ENCODE measurements at regions not wholly inside any gene's neighbourhood (a gene's known extent, or its start where the extent isn't known, plus 50 kb on each side); places are given as distances from the start of the nearest gene placed in this dataset.
A peak's percentile ranks its signal among the peaks of the same experiment; 100 is the strongest.

DNA sequence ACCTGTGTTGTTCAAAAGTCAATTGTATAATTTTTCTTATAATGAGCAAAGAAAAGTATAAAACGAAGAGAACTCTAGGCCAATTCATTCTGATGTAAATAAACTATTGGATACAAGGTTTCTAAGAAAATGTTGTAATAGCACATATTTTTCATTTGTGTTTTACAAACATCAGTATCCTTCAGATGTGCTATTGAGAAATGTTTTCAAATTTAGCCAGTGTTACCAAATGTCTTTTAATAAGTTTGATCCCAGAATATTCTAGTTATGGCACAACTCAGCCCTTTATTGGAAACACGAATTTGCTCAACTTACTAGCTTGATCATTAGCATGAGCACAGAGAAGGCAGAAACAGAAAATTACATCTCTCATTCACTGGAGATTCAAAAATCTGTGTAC, 319.3 kb downstream of the IL15 start:
- no peak for DNase-seq
- Histone ChIP-seq H3K27me3 (replicated peaks in 2 of 5; ENCODE audit: control insufficient read depth in 4 of 5, insufficient read depth in 5 of 5, low read length in 4 of 5) (no peaks in the 10 kb centered on the region), H3K4me1 (ENCODE audit: control extremely low read depth in 1 of 4, control insufficient read depth in 4 of 4, insufficient read depth in 4 of 4, low read length in 3 of 4) (no peaks in the 10 kb centered on the region), H3K4me3 (ENCODE audit: control insufficient read depth in 1 of 7, extremely low read depth in 1 of 7, insufficient read depth in 4 of 7, low read depth in 2 of 7, low read length in 6 of 7) (no peak overlapping the region), H3K27ac (ENCODE audit: insufficient read depth in 1 of 2, low read depth in 1 of 2, low read length in 2 of 2, poor library complexity in 1 of 2, severe bottlenecking in 2 of 2) (no peak overlapping the region), H3K36me3 (ENCODE audit: control insufficient read depth in 4 of 4, insufficient read depth in 4 of 4, low read length in 3 of 4) (no peaks in the 10 kb centered on the region), H3K9me3 (ENCODE audit: control extremely low read depth in 1 of 5, control insufficient read depth in 4 of 5, insufficient read depth in 2 of 5, low read depth in 1 of 5, low read length in 4 of 5) (no peaks in the 10 kb centered on the region)
- CTCF ChIA-PET = no interaction called here
- POLR2A ChIA-PET = no interaction called here
- 80% methylated on average over 1 of the region's 2 CpGs for WGBS (ENCODE audit: insufficient coverage)

GRCh38 chr4:141957416-141957815, 321.0 kb downstream of the IL15 start:
- H3K9me3 ChIP-seq (ENCODE audit: control extremely low read depth in 1 of 5, control insufficient read depth in 4 of 5, insufficient read depth in 2 of 5, low read depth in 1 of 5, low read length in 4 of 5) = no peaks in the 10 kb centered on the region
- H3K27me3 ChIP-seq (replicated peaks in 2 of 5; ENCODE audit: control insufficient read depth in 4 of 5, insufficient read depth in 5 of 5, low read length in 4 of 5) = no peaks in the 10 kb centered on the region
- H3K4me1 ChIP-seq (ENCODE audit: control extremely low read depth in 1 of 4, control insufficient read depth in 4 of 4, insufficient read depth in 4 of 4, low read length in 3 of 4) = no peaks in the 10 kb centered on the region
- POLR2A ChIA-PET = interaction anchor here (0.7 kb wide), 1 partner anchor 41 kb away, joined by 3 read pairs; no protein-coding TSS in a partner anchor
- CTCF ChIA-PET = no interaction called here
- H3K4me3 ChIP-seq (ENCODE audit: control insufficient read depth in 1 of 7, extremely low read depth in 1 of 7, insufficient read depth in 4 of 7, low read depth in 2 of 7, low read length in 6 of 7) = no peak overlapping the region
- DNase-seq = no peak
- H3K36me3 ChIP-seq (ENCODE audit: control insufficient read depth in 4 of 4, insufficient read depth in 4 of 4, low read length in 3 of 4) = no peaks in the 10 kb centered on the region
- H3K27ac ChIP-seq (ENCODE audit: insufficient read depth in 1 of 2, low read depth in 1 of 2, low read length in 2 of 2, poor library complexity in 1 of 2, severe bottlenecking in 2 of 2) = no peak overlapping the region
- 80% methylated on average over 2 of the region's 4 CpGs for WGBS (ENCODE audit: insufficient coverage)

- POLR2A ChIA-PET = no interaction called here
- Histone ChIP-seq H3K27me3 (replicated peaks in 2 of 5; ENCODE audit: control insufficient read depth in 4 of 5, insufficient read depth in 5 of 5, low read length in 4 of 5) (no peaks in the 10 kb centered on the region), H3K9me3 (ENCODE audit: control extremely low read depth in 1 of 5, control insufficient read depth in 4 of 5, insufficient read depth in 2 of 5, low read depth in 1 of 5, low read length in 4 of 5) (peaks cover 0 to 6% (median 1%) of the 10 kb centered on the region in 5 experiments), H3K4me1 (ENCODE audit: control extremely low read depth in 1 of 4, control insufficient read depth in 4 of 4, insufficient read depth in 4 of 4, low read length in 3 of 4) (no peaks in the 10 kb centered on the region), H3K36me3 (ENCODE audit: control insufficient read depth in 4 of 4, insufficient read depth in 4 of 4, low read length in 3 of 4) (no peaks in the 10 kb centered on the region), H3K27ac (ENCODE audit: insufficient read depth in 1 of 2, low read depth in 1 of 2, low read length in 2 of 2, poor library complexity in 1 of 2, severe bottlenecking in 2 of 2) (no peak overlapping the region), H3K4me3 (ENCODE audit: control insufficient read depth in 1 of 7, extremely low read depth in 1 of 7, insufficient read depth in 4 of 7, low read depth in 2 of 7, low read length in 6 of 7) (no peak overlapping the region)
- no peak for DNase-seq
- CTCF ChIA-PET = interaction anchor here (0.8 kb wide), 1 partner anchor 51 kb away, joined by 3 read pairs; no protein-coding TSS in a partner anchor
- 100% methylated on average over 1 of the region's 1 CpG for WGBS (ENCODE audit: insufficient coverage)
These were observed 326.1 kb downstream of the IL15 start for GRCh38 chr4:141962486-141962885.

DNA sequence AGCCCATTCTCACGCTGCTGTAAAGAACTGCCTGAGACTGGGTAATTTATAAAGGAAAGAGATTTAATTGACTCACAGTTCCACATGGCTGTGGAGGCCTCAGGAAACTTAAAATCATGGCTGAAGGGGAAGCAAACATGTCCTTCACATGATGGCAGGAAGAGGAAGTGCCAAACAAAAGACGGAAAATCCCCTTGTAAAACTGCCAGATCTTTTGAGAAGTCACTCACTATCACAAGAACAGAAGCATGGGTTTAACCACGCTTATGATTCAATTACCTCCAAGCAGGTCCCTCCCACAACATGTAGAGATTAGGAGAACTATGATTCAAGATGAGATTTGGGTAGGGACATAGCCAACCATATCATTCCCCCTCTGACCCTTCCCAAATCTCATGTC, 335.5 kb downstream of the IL15 start:
- Histone ChIP-seq H3K9me3 (ENCODE audit: control extremely low read depth in 1 of 5, control insufficient read depth in 4 of 5, insufficient read depth in 2 of 5, low read depth in 1 of 5, low read length in 4 of 5) (peaks cover 0 to 7% (median 4%) of the 10 kb centered on the region in 5 experiments), H3K4me1 (ENCODE audit: control extremely low read depth in 1 of 4, control insufficient read depth in 4 of 4, insufficient read depth in 4 of 4, low read length in 3 of 4) (no peaks in the 10 kb centered on the region), H3K4me3 (ENCODE audit: control insufficient read depth in 1 of 7, extremely low read depth in 1 of 7, insufficient read depth in 4 of 7, low read depth in 2 of 7, low read length in 6 of 7) (no peak overlapping the region), H3K27me3 (replicated peaks in 2 of 5; ENCODE audit: control insufficient read depth in 4 of 5, insufficient read depth in 5 of 5, low read length in 4 of 5) (no peaks in the 10 kb centered on the region), H3K36me3 (ENCODE audit: control insufficient read depth in 4 of 4, insufficient read depth in 4 of 4, low read length in 3 of 4) (no peaks in the 10 kb centered on the region), H3K27ac (ENCODE audit: insufficient read depth in 1 of 2, low read depth in 1 of 2, low read length in 2 of 2, poor library complexity in 1 of 2, severe bottlenecking in 2 of 2) (no peak overlapping the region)
- peak; percentile 10 to 77 (median 73) for DNase-seq
- ChIA-PET CTCF (no interaction called here), POLR2A (no interaction called here)
- WGBS (ENCODE audit: insufficient coverage) = 49% methylated on average over 3 of the region's 3 CpGs

DNA sequence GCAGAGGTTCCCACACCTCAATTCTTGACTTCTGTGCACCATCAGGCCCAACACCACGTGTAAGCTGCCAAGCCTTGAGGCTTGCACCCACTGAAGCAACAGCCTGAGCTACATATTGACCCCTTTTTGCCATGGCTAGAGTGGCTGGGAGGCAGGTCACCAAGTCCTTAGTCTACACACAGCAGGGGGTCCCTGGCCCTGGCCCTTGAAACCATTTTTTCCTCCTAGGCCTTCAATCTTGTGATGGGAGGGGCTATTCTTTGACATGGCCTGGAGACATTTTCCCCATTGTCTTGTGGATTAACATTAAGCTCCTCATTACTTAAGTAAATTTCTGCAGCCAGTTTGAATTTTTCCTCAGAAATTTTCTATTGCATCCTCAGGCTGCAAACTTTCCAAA, 336.6 kb downstream of the IL15 start:
- Histone ChIP-seq H3K9me3 (ENCODE audit: control extremely low read depth in 1 of 5, control insufficient read depth in 4 of 5, insufficient read depth in 2 of 5, low read depth in 1 of 5, low read length in 4 of 5) (peaks cover 0 to 6% (median 2%) of the 10 kb centered on the region in 5 experiments), H3K4me3 (ENCODE audit: control insufficient read depth in 1 of 7, extremely low read depth in 1 of 7, insufficient read depth in 4 of 7, low read depth in 2 of 7, low read length in 6 of 7) (no peak overlapping the region), H3K27me3 (replicated peaks in 2 of 5; ENCODE audit: control insufficient read depth in 4 of 5, insufficient read depth in 5 of 5, low read length in 4 of 5) (no peaks in the 10 kb centered on the region), H3K36me3 (ENCODE audit: control insufficient read depth in 4 of 4, insufficient read depth in 4 of 4, low read length in 3 of 4) (no peaks in the 10 kb centered on the region), H3K4me1 (ENCODE audit: control extremely low read depth in 1 of 4, control insufficient read depth in 4 of 4, insufficient read depth in 4 of 4, low read length in 3 of 4) (no peaks in the 10 kb centered on the region), H3K27ac (ENCODE audit: insufficient read depth in 1 of 2, low read depth in 1 of 2, low read length in 2 of 2, poor library complexity in 1 of 2, severe bottlenecking in 2 of 2) (no peak overlapping the region)
- ChIA-PET POLR2A (no interaction called here), CTCF (interaction anchor here (0.6 kb wide), 1 partner anchor 109 kb away, joined by 4 read pairs; no protein-coding TSS in a partner anchor)
- no peak for DNase-seq
- 100% methylated on average over 1 of the region's 1 CpG for WGBS (ENCODE audit: insufficient coverage)
